ENCODE measurements at regions not wholly inside any gene's neighbourhood (a gene's known extent, or its start where the extent isn't known, plus 50 kb on each side); places are given as distances from the start of the nearest gene placed in this dataset.

GRCh38 chr4:171266671-171267070 lies 546.5 kb upstream of the GALNTL6 start:
- TF ChIP-seq CTCF (IDR thresholded peaks at IDR 0.05; ENCODE audit: partially characterized antibody, unreplicated experiment), result no peak
- no peaks in the 10 kb centered on the region for H3K36me3 Mint-ChIP-seq (ENCODE audit: unreplicated experiment)
- peaks cover 5% of the 10 kb centered on the region for H3K27me3 Mint-ChIP-seq (ENCODE audit: unreplicated experiment)
- peak; percentile 50 for DNase-seq
- H3K27ac Mint-ChIP-seq (ENCODE audit: unreplicated experiment), result peak overlapping the region; percentile 98
- H3K4me3 Mint-ChIP-seq (ENCODE audit: unreplicated experiment), result peak overlapping the region; percentile 50
- peaks cover 10% of the 10 kb centered on the region for H3K4me1 Mint-ChIP-seq (ENCODE audit: low read depth, unreplicated experiment)
- no peaks in the 10 kb centered on the region for H3K9me3 Mint-ChIP-seq (ENCODE audit: unreplicated experiment)

GRCh38 chr4:171265190-171265818 lies 547.9 kb upstream of the GALNTL6 start:
- Mint-ChIP-seq H3K4me3 (ENCODE audit: unreplicated experiment) (no peak overlapping the region), H3K9me3 (ENCODE audit: unreplicated experiment) (no peaks in the 10 kb centered on the region), H3K36me3 (ENCODE audit: unreplicated experiment) (no peaks in the 10 kb centered on the region), H3K4me1 (ENCODE audit: low read depth, unreplicated experiment) (peaks cover 10% of the 10 kb centered on the region), H3K27ac (ENCODE audit: unreplicated experiment) (peak overlapping the region; percentile 77), H3K27me3 (ENCODE audit: unreplicated experiment) (peaks cover 5% of the 10 kb centered on the region)
- TF ChIP-seq CTCF (IDR thresholded peaks at IDR 0.05; ENCODE audit: partially characterized antibody, unreplicated experiment), result no peak
- DNase-seq, result no peak

- Mint-ChIP-seq H3K9me3 (ENCODE audit: unreplicated experiment) (no peaks in the 10 kb centered on the region), H3K27me3 (ENCODE audit: unreplicated experiment) (no peaks in the 10 kb centered on the region), H3K4me3 (ENCODE audit: unreplicated experiment) (no peak overlapping the region), H3K36me3 (ENCODE audit: unreplicated experiment) (no peaks in the 10 kb centered on the region), H3K27ac (ENCODE audit: unreplicated experiment) (no peak overlapping the region), H3K4me1 (ENCODE audit: low read depth, unreplicated experiment) (no peaks in the 10 kb centered on the region)
- DNase-seq, result no peak
- no peak for TF ChIP-seq CTCF (IDR thresholded peaks at IDR 0.05; ENCODE audit: partially characterized antibody, unreplicated experiment)
Observed at GRCh38 chr4:171256223-171256622, 557.0 kb upstream of the GALNTL6 start.

- Mint-ChIP-seq H3K4me1 (ENCODE audit: low read depth, unreplicated experiment) (peaks cover 3% of the 10 kb centered on the region), H3K9me3 (ENCODE audit: unreplicated experiment) (no peaks in the 10 kb centered on the region), H3K36me3 (ENCODE audit: unreplicated experiment) (no peaks in the 10 kb centered on the region), H3K27ac (ENCODE audit: unreplicated experiment) (no peak overlapping the region), H3K27me3 (ENCODE audit: unreplicated experiment) (no peaks in the 10 kb centered on the region), H3K4me3 (ENCODE audit: unreplicated experiment) (no peak overlapping the region)
- DNase-seq, result no peak
- no peak for TF ChIP-seq CTCF (IDR thresholded peaks at IDR 0.05; ENCODE audit: partially characterized antibody, unreplicated experiment)
Observed at GRCh38 chr4:171246948-171247347, 566.3 kb upstream of the GALNTL6 start.

- Mint-ChIP-seq H3K36me3 (ENCODE audit: unreplicated experiment) (no peaks in the 10 kb centered on the region), H3K27ac (ENCODE audit: unreplicated experiment) (no peak overlapping the region), H3K27me3 (ENCODE audit: unreplicated experiment) (no peaks in the 10 kb centered on the region), H3K4me3 (ENCODE audit: unreplicated experiment) (no peak overlapping the region), H3K4me1 (ENCODE audit: low read depth, unreplicated experiment) (peaks cover 3% of the 10 kb centered on the region), H3K9me3 (ENCODE audit: unreplicated experiment) (no peaks in the 10 kb centered on the region)
- no peak for DNase-seq
- no peak for TF ChIP-seq CTCF (IDR thresholded peaks at IDR 0.05; ENCODE audit: partially characterized antibody, unreplicated experiment)
Observed at GRCh38 chr4:171242831-171243230, 570.4 kb upstream of the GALNTL6 start.
